HFFc6 (cell line): ENCODE measurements at regions not wholly inside any gene's neighbourhood (a gene's known extent, or its start where the extent isn't known, plus 50 kb on each side); places are given as distances from the start of the nearest gene placed in this dataset.
"Not testable (repeated sequence)": the region's sequence is repeated elsewhere in the genome, so short reads cannot be mapped to it uniquely, and the experiment has no call there.

Experiments used
- DNase-seq: peaks from one replicate; pipeline ENCODE4 v3.0.0-alpha.2; 2018
- H3K27ac Mint-ChIP-seq: 2 replicates; pipeline ENCODE4 v1.8.0; 2020; ENCODE audit warnings: mild to moderate bottlenecking, mixed read lengths
- H3K27me3 Mint-ChIP-seq: 2 replicates; pipeline ENCODE4 v1.8.0; 2021; ENCODE audit warnings: mild to moderate bottlenecking, moderate library complexity, mixed read lengths; ENCODE audit not compliant: insufficient read depth
- H3K36me3 Mint-ChIP-seq: 2 replicates; pipeline ENCODE4 v1.8.0; 2021; ENCODE audit warnings: low read depth, mixed read lengths
- H3K4me1 Mint-ChIP-seq: 2 replicates; pipeline ENCODE4 v1.8.0; 2020; ENCODE audit warnings: low read depth, mixed read lengths
- H3K4me3 Mint-ChIP-seq: 2 replicates; pipeline ENCODE4 v1.8.0; 2020; ENCODE audit warnings: mild to moderate bottlenecking, moderate library complexity, mixed read lengths
- H3K9me3 Mint-ChIP-seq: 2 replicates; pipeline ENCODE4 v1.8.0; 2020; ENCODE audit warnings: mild to moderate bottlenecking, mixed read lengths
- CTCF ChIP-seq: fragments of 200-600 bp; sonication (generic); IDR thresholded peaks from 2 replicates; pipeline ENCODE4 v1.5.0; 2021; ENCODE audit warnings: antibody characterized with exemption, mild to moderate bottlenecking

- Mint-ChIP-seq H3K36me3 (no peaks in the 10 kb centered on the region), H3K4me1 (no peaks in the 10 kb centered on the region), H3K9me3 (peaks cover 32% of the 10 kb centered on the region), H3K4me3 (no peak overlapping the region), H3K27ac (no peak overlapping the region), H3K27me3 (peaks cover 2% of the 10 kb centered on the region)
- no peak for TF ChIP-seq CTCF
- DNase-seq = no peak
These were observed 120.4 kb upstream of the SDK1 start for GRCh38 chr7:3180604-3181003.

- H3K9me3 Mint-ChIP-seq = peaks cover 34% of the 10 kb centered on the region
- H3K27ac Mint-ChIP-seq, H3K36me3 Mint-ChIP-seq, H3K4me1 Mint-ChIP-seq, H3K27me3 Mint-ChIP-seq, H3K4me3 Mint-ChIP-seq, DNase-seq: not testable (repeated sequence)
These were observed 119.0 kb upstream of the SDK1 start for GRCh38 chr7:3182055-3182454.

- no peaks in the 10 kb centered on the region; the same call in 1 of the 2 replicates for H3K27me3 Mint-ChIP-seq
- no peaks in the 10 kb centered on the region for H3K36me3 Mint-ChIP-seq
- no peak overlapping the region for H3K4me3 Mint-ChIP-seq
- H3K9me3 Mint-ChIP-seq = peaks cover 35% of the 10 kb centered on the region
- no peaks in the 10 kb centered on the region for H3K4me1 Mint-ChIP-seq
- TF ChIP-seq CTCF = no peak
- no peak for DNase-seq
- H3K27ac Mint-ChIP-seq = no peak overlapping the region
These were observed 113.5 kb upstream of the SDK1 start for GRCh38 chr7:3187444-3188040.

GRCh38 chr7:3188946-3189345 lies 112.1 kb upstream of the SDK1 start:
- no peak for DNase-seq
- H3K27me3 Mint-ChIP-seq = no peaks in the 10 kb centered on the region; the same call in 1 of the 2 replicates
- H3K4me3 Mint-ChIP-seq = no peak overlapping the region
- H3K4me1 Mint-ChIP-seq = no peaks in the 10 kb centered on the region
- TF ChIP-seq CTCF = no peak
- H3K27ac Mint-ChIP-seq = no peak overlapping the region
- H3K36me3 Mint-ChIP-seq = no peaks in the 10 kb centered on the region
- peaks cover 42% of the 10 kb centered on the region for H3K9me3 Mint-ChIP-seq

- H3K27me3 Mint-ChIP-seq = no peaks in the 10 kb centered on the region
These were observed 109.5 kb upstream of the SDK1 start for GRCh38 chr7:3191548-3191947.

GRCh38 chr7:3192669-3193068 lies 108.4 kb upstream of the SDK1 start:
- no peak overlapping the region for H3K27ac Mint-ChIP-seq
- TF ChIP-seq CTCF = no peak
- H3K4me3 Mint-ChIP-seq = no peak overlapping the region
- no peaks in the 10 kb centered on the region for H3K36me3 Mint-ChIP-seq
- no peak for DNase-seq
- H3K9me3 Mint-ChIP-seq = peaks cover 40% of the 10 kb centered on the region
- H3K4me1 Mint-ChIP-seq = no peaks in the 10 kb centered on the region
- no peaks in the 10 kb centered on the region for H3K27me3 Mint-ChIP-seq

More at GRCh38 chr7:3191548-3191947, 109.5 kb upstream of the SDK1 start:
- no peaks in the 10 kb centered on the region for H3K36me3 Mint-ChIP-seq
- DNase-seq = no peak
- H3K27ac Mint-ChIP-seq = no peak overlapping the region
- peaks cover 45% of the 10 kb centered on the region for H3K9me3 Mint-ChIP-seq
- no peaks in the 10 kb centered on the region for H3K4me1 Mint-ChIP-seq
- no peak overlapping the region for H3K4me3 Mint-ChIP-seq
- TF ChIP-seq CTCF = no peak
